Endothelial cell of umbilical vein (primary cell): ENCODE measurements at regions not wholly inside any gene's neighbourhood (a gene's known extent, or its start where the extent isn't known, plus 50 kb on each side); places are given as distances from the start of the nearest gene placed in this dataset.

ENCODE experiments used
- CTCF ChIP-seq, 2 donors: IDR thresholded peaks; 1 replicate in 1 of 2; 2 replicates in 1 of 2; pipeline ENCODE4 v1.5.1; 2011; ENCODE audit warnings: low read length in 2 of 2, mild to moderate bottlenecking in 2 of 2, moderate library complexity in 2 of 2, control low read depth in 1 of 2, inconsistent platforms in 1 of 2, low read depth in 1 of 2; ENCODE audit not compliant: insufficient read depth in 1 of 2; ENCODE audit errors: extremely low read depth in 1 of 2
- MYC ChIP-seq: IDR thresholded peaks from one replicate; pipeline ENCODE4 v1.6.1; 2011; ENCODE audit warnings: mild to moderate bottlenecking, low read depth, low read length
- POLR2A ChIP-seq: IDR thresholded peaks from 2 replicates; pipeline ENCODE4 v1.6.1; 2012; ENCODE audit warnings: low read depth, mild to moderate bottlenecking, control low read depth, low read length
- POLR2AphosphoS5 ChIP-seq: IDR thresholded peaks from 2 replicates; pipeline ENCODE4 v1.6.1; 2012; ENCODE audit warnings: low read depth, mild to moderate bottlenecking, control low read depth, low read length, moderate library complexity; ENCODE audit not compliant: insufficient read depth

DNA sequence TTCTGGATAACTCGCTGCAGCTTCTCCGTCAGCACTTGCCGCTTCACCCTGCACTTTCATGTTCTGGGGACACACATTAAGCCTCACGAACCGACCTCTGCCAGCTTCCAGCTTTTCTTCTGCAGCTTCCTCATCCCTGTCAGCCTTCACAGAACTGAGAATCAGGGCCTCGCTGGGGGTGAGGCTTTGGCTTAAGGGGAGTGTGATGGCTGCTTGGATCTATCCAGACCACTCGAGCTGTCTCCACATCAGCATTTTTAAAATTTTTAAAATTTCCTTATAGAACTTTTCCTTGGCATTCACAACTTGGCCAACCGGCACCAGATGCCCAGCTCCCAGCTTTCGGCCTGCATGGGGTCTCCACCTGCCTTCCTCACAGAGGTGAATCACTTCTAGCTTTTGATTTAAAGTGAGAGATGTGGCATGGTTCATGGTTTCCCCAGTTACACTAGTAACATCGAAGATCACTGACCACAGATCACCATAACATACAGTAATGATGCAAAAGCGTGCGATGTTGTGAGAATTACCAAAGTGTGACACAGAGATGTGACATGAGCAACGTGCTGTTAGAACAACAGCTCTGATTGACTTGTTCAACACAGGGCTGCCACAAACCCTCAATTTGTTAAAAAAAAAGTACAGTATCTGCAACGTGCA lies 139.1 kb upstream of the C14orf180 start:
- TF ChIP-seq CTCF (IDR thresholded peaks at IDR 0.05; ENCODE audit: extremely low read depth in 1 of 2, insufficient read depth in 1 of 2, low read depth in 1 of 2, low read length in 2 of 2) (no peak), POLR2A (no peak), POLR2AphosphoS5 (no peak), MYC (no peak)
